Astrocyte of the cerebellum (primary cell): ENCODE measurements at regions not wholly inside any gene's neighbourhood (a gene's known extent, or its start where the extent isn't known, plus 50 kb on each side); places are given as distances from the start of the nearest gene placed in this dataset.
"Not testable (repeated sequence)": the region's sequence is repeated elsewhere in the genome, so short reads cannot be mapped to it uniquely, and the experiment has no call there.

Experiments
- DNase-seq: peaks from one replicate; pipeline ENCODE4 v3.0.0-alpha.2; 2011; ENCODE audit warnings: low read depth
- H3K4me3 ChIP-seq: 2 replicates; pipeline ENCODE4 v1.5.1; 2011; ENCODE audit warnings: mild to moderate bottlenecking, low read depth, low read length, moderate library complexity
- CTCF ChIP-seq: IDR thresholded peaks from 2 replicates; pipeline ENCODE4 v1.5.1; 2012; ENCODE audit warnings: low read length, low read depth, moderate library complexity, mild to moderate bottlenecking; ENCODE audit errors: missing control alignments
- in situ Hi-C: cut with HindIII; loops from 2 replicates; pipeline ENCODE4 v1.10.0; 2017; ENCODE audit warnings: low sequenced_read_pairs

GRCh38 chr17:56717471-56717870 is 116.2 kb downstream of the C17orf67 start:
- in situ Hi-C loops = loop anchor here (5.0 to 10.0 kb wide), 2 partner anchors 135 to 723 kb away; no protein-coding TSS in a partner anchor

GRCh38 chr17:56718515-56718914 is 115.2 kb downstream of the C17orf67 start:
- H3K4me3 ChIP-seq = no peak overlapping the region
- no peak for TF ChIP-seq CTCF
- in situ Hi-C loops = loop anchor here (5.0 to 10.0 kb wide), 2 partner anchors 136 to 724 kb away; no protein-coding TSS in a partner anchor
- DNase-seq = no peak

More at GRCh38 chr17:56717471-56717870, 116.2 kb downstream of the C17orf67 start:
- no peak for DNase-seq
- no peak overlapping the region for H3K4me3 ChIP-seq
- no peak for TF ChIP-seq CTCF

- no peak overlapping the region for H3K4me3 ChIP-seq
- in situ Hi-C loops = loop anchor here (5.0 kb wide), 2 partner anchors 39 to 81 kb away; no protein-coding TSS in a partner anchor
- no peak for DNase-seq
- TF ChIP-seq CTCF = no peak
Observed at GRCh38 chr17:56723421-56723820, 110.3 kb downstream of the C17orf67 start.

- in situ Hi-C loops = loop anchor here (5.0 kb wide), 2 partner anchors 38 to 82 kb away; no protein-coding TSS in a partner anchor
- no peak for TF ChIP-seq CTCF
- DNase-seq = no peak
- H3K4me3 ChIP-seq = no peak overlapping the region
Observed at GRCh38 chr17:56724664-56725063, 109.1 kb downstream of the C17orf67 start.

GRCh38 chr17:56725144-56725543 is 108.6 kb downstream of the C17orf67 start:
- in situ Hi-C loops = no loop called here
- H3K4me3 ChIP-seq = no peak overlapping the region
- no peak for TF ChIP-seq CTCF
- no peak for DNase-seq

GRCh38 chr17:56727876-56728617 is 105.7 kb downstream of the C17orf67 start:
- no peak overlapping the region for H3K4me3 ChIP-seq
- no peak for TF ChIP-seq CTCF
- no peak for DNase-seq
- in situ Hi-C loops = no loop called here

GRCh38 chr17:56731096-56731495 is 102.6 kb downstream of the C17orf67 start:
- H3K4me3 ChIP-seq, in situ Hi-C loops, DNase-seq: not testable (repeated sequence)
